Naive B cell (primary cell): ENCODE measurements at regions not wholly inside any gene's neighbourhood (a gene's known extent, or its start where the extent isn't known, plus 50 kb on each side); places are given as distances from the start of the nearest gene placed in this dataset.

Experiments used
- ATAC-seq, 2 donors: fragments of 150-1000 bp; cut with Tn5 transposase; 2 replicates each; pipeline ENCODE4 v1.10.0; 2021; ENCODE audit warnings: low read depth in 2 of 2, mild to moderate bottlenecking in 2 of 2, moderate library complexity in 2 of 2
- DNase-seq: peaks from one replicate; pipeline ENCODE4 v3.0.0; 2022
- H3K27ac Mint-ChIP-seq, 6 donors: one replicate each; pipeline ENCODE4 v1.8.0; 2020 to 2022; ENCODE audit warnings: mild to moderate bottlenecking in 6 of 6, mixed read lengths in 6 of 6, moderate library complexity in 5 of 6, inconsistent platforms in 2 of 6
- H3K27me3 Mint-ChIP-seq, 3 donors: one replicate each; pipeline ENCODE4 v1.8.0; 2021 to 2022; ENCODE audit warnings: mixed read lengths in 3 of 3, mild to moderate bottlenecking in 1 of 3
- H3K36me3 Mint-ChIP-seq, 2 donors: one replicate each; pipeline ENCODE4 v1.8.0; 2020 to 2022; ENCODE audit warnings: mixed read lengths in 2 of 2, inconsistent platforms in 1 of 2, mild to moderate bottlenecking in 1 of 2
- H3K4me1 Mint-ChIP-seq, 3 donors: one replicate each; pipeline ENCODE4 v1.8.0; 2020 to 2022; ENCODE audit warnings: mixed read lengths in 3 of 3, inconsistent platforms in 1 of 3, mild to moderate bottlenecking in 1 of 3, moderate library complexity in 1 of 3
- H3K4me3 Mint-ChIP-seq, 8 donors: one replicate each; pipeline ENCODE4 v1.8.0; 2020 to 2022; ENCODE audit warnings: mild to moderate bottlenecking in 8 of 8, mixed read lengths in 8 of 8, moderate library complexity in 8 of 8, inconsistent platforms in 2 of 8
- H3K9me3 Mint-ChIP-seq, 7 donors: one replicate each; pipeline ENCODE4 v1.8.0; 2020 to 2022; ENCODE audit warnings: mixed read lengths in 7 of 7, mild to moderate bottlenecking in 5 of 7, inconsistent platforms in 2 of 7, moderate library complexity in 1 of 7

DNA sequence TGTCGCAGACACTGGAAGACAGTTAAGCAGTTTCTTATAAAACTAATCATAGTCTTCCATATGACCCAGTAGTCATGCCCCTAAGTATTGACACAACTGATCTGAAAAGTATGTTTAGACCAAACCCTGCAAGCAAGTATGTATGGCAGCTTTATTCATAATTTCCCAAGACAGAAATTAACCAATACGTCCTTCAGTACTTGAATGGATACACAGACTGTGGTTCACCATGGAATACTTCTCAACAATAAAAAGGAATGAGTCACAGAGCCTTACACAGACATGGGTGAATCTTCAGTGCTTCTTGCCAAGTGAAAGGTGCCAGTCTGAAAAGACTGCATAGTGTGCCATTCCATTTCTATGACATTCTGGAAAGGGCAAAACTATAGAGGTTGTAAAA is 50.2 kb upstream of the AKR1E2 start:
- DNase-seq = no peak
- H3K4me1 Mint-ChIP-seq = no peaks in the 10 kb centered on the region
- H3K27ac Mint-ChIP-seq = peak overlapping the region in 1 of 6 donors; percentile 7
- ATAC-seq = no peak
- no peaks in the 10 kb centered on the region for H3K9me3 Mint-ChIP-seq
- H3K36me3 Mint-ChIP-seq = no peaks in the 10 kb centered on the region
- no peak overlapping the region for H3K4me3 Mint-ChIP-seq
- peaks cover 18 to 21% (median 20%) of the 10 kb centered on the region in 3 donors for H3K27me3 Mint-ChIP-seq

DNA sequence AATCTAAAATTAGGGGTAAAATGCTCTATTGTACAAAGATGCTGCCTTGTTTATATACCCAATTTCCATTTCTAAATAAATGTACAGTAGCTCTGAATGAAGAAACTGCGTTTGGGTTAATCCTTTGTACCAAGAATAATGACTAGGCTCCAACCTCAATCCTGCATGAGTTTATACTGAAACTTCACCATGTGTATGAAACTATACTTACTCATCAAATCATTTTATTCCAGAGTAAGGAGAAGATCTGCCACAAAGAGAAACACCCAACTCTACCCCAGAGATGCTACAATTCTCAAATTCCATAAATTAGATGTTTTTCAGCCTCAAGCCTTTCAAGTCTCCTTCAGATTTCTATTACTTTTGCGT is 53.8 kb upstream of the AKR1E2 start:
- Mint-ChIP-seq H3K36me3 (no peaks in the 10 kb centered on the region), H3K4me3 (no peak overlapping the region), H3K27me3 (peaks cover 18 to 24% (median 20%) of the 10 kb centered on the region in 3 donors), H3K9me3 (no peaks in the 10 kb centered on the region), H3K4me1 (no peaks in the 10 kb centered on the region), H3K27ac (no peak overlapping the region)
- no peak for ATAC-seq
- no peak for DNase-seq

DNA sequence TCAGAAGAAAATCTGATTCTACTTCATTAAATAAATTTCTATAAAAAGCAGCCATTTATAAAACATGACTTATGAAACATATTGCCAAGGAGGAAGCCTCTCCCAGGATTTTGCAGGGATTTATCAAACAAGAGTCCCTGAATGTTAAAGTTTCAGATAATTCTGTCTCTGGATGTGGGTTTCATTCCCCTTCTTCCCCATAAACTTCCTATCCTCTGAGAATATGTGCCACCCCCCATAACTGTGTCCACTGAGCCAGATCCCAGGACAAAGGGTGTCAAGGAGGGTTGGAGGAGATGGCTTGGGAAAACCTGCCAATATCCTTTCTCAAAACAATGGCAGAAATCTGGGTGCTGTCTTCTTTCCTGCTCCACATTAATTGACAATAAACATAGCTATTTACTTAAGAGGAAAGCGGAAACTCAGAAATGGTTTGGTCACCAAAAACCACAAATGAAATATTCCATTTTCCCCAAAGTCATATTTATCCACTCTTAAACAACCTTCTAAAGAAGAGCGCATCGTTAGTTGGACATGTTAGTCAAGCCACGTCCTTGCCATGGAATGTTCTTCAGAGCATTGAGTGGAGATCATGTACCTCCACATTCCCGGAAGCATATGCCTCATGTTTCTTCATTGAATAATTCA is 54.3 kb upstream of the AKR1E2 start:
- DNase-seq (no peak), ATAC-seq (no peak)
- Mint-ChIP-seq H3K9me3 (no peaks in the 10 kb centered on the region), H3K4me1 (no peaks in the 10 kb centered on the region), H3K27me3 (peaks cover 18 to 26% (median 20%) of the 10 kb centered on the region in 3 donors), H3K27ac (no peak overlapping the region), H3K36me3 (no peaks in the 10 kb centered on the region), H3K4me3 (no peak overlapping the region)

DNA sequence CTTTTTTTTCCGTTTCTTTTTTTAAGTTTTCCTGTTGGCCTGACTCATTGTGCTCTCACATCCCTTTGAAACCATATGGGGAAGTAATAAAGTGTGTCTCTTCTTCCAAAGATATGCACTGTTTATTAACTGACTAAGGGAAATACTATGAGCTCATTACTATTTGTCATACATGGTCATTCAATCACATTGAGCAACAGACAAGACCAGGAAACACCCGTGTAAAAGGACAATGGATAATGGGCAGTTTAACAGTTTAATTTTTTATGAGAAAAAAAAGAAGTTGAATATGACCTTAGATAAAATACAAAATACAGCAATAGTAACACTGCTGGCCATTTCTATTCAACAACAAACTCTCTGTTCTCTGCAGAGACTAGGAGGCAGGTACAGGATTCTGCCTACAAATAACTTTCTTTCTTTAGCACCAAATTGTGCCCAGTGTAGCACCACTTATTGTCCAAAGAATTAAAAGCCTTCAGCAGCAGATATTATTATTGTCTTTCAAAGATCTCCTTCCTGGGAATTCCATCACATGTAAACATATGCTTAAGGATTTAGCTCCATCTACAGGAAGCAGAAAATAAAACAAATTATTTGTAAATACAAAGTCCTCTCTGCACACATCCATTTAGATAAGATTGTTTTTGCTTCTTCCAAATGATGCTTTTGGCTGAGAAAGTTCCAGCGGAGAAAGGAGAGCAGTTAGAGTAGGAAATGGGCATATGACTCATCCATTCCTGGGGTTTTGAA is 55.0 kb upstream of the AKR1E2 start:
- Mint-ChIP-seq H3K27me3 (peaks cover 13 to 24% (median 20%) of the 10 kb centered on the region in 3 donors), H3K4me3 (no peak overlapping the region), H3K36me3 (no peaks in the 10 kb centered on the region), H3K27ac (no peak overlapping the region), H3K4me1 (no peaks in the 10 kb centered on the region), H3K9me3 (no peaks in the 10 kb centered on the region)
- no peak for ATAC-seq
- DNase-seq = no peak

DNA sequence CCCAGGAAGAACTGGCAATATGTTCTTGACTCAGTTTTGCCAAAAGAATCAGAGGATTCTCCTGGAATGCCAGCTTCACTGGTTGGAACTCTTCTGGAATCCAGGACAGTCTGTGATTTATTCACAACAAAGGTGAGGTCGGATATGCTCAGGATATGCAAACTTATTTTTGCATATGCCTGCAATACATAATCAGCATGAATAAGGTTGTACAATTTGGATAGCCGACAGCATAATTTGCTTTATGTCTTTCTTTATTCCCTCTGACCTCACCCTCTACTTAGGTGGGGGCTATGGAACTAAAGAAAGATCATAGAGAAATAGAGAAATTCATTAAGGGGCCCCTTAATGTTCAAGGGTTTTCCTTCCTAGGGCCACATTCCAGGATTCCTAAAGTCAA is 57.6 kb upstream of the AKR1E2 start:
- H3K4me3 Mint-ChIP-seq = no peak overlapping the region
- H3K9me3 Mint-ChIP-seq = no peaks in the 10 kb centered on the region
- DNase-seq (no peak), ATAC-seq (no peak)
- H3K4me1 Mint-ChIP-seq = no peaks in the 10 kb centered on the region
- H3K36me3 Mint-ChIP-seq = no peaks in the 10 kb centered on the region
- H3K27ac Mint-ChIP-seq = no peak overlapping the region
- peaks cover 9 to 22% (median 14%) of the 10 kb centered on the region in 3 donors for H3K27me3 Mint-ChIP-seq

DNA sequence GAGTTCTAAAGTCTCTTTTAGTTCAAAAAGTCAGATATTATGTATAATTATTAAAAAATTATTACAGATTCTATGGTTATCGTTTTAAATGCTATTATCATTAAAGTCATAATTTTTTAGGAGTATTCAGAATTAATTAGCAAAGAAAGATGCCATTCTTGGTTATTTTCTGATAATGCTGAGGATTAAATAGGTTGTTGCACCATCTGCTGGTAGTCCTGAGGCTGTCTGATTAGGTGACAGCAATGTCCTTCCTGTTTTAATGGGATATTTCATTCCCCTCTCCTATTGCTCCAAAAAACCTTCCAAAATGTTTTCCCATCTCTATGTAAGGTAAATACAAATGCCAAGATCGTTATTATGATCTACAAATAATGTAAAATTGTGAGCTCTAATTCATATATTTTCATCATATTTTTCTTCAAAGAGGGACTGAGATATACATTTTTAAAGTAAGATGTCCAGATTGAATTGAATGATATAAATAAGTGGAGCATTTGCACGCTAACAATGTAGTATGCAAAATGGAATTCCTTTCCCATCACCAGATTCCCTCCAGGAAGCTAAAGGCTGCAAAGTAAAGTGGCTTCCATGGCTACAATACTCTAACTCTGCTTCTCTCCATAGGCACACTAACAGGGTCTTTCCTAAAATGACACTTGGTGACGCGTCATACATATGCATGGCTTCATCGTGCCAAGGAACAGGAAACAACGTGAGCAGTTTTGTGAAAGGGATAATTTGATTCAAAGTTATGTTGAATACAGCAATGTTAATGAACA is 58.8 kb upstream of the AKR1E2 start:
- Mint-ChIP-seq H3K27me3 (peaks cover under 1 to 16% (median 8%) of the 10 kb centered on the region in 3 donors), H3K27ac (no peak overlapping the region), H3K36me3 (no peaks in the 10 kb centered on the region), H3K4me1 (no peaks in the 10 kb centered on the region), H3K9me3 (no peaks in the 10 kb centered on the region), H3K4me3 (no peak overlapping the region)
- ATAC-seq (no peak), DNase-seq (peak; percentile 1)

DNA sequence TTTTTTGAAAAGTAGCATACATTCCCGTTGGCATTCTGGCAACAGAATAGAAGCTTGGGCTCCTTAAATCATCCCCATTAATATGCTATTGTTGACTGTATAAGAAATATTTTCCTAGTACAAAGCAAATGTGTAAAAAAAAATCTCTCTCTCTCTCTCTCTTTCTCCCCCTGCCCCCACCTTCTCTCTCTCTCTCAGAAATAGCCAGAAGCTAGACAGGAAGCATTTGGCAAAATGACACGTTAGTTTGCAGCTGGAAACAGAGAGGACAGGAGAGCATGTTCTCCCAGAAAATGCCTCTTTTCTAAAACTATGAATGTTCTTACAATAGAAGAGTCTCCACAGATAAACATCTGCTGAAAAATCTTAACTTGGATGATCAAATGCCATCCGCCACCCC is 59.6 kb upstream of the AKR1E2 start:
- ATAC-seq (no peak), DNase-seq (no peak)
- no peak overlapping the region for H3K4me3 Mint-ChIP-seq
- H3K4me1 Mint-ChIP-seq = no peaks in the 10 kb centered on the region
- H3K27me3 Mint-ChIP-seq = peaks cover 0 to 10% (median under 1%) of the 10 kb centered on the region in 3 donors
- H3K36me3 Mint-ChIP-seq = no peaks in the 10 kb centered on the region
- no peaks in the 10 kb centered on the region for H3K9me3 Mint-ChIP-seq
- H3K27ac Mint-ChIP-seq = no peak overlapping the region

DNA sequence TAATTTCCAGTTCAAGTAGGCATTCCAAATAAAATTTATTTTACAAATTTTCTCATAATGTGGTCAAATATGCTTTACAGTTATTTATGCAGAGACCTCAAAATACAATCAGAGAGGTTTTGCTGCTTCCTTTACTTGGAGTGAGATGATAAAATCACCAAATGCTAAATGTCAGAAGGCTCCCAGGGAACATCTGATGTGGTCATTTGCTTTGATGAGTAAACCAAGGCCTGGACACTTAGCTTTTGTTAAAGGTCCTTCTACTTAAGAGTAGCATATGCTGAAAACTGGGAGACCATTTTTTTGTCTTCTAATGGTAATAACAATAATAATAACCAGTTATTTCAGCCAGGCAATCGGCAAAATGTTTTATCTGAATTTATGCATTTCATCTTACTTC is 60.6 kb upstream of the AKR1E2 start:
- Mint-ChIP-seq H3K4me1 (no peaks in the 10 kb centered on the region), H3K9me3 (no peaks in the 10 kb centered on the region), H3K27ac (no peak overlapping the region), H3K27me3 (peaks cover 0 to 9% (median 0%) of the 10 kb centered on the region in 3 donors), H3K4me3 (no peak overlapping the region), H3K36me3 (no peaks in the 10 kb centered on the region)
- no peak for ATAC-seq
- no peak for DNase-seq

DNA sequence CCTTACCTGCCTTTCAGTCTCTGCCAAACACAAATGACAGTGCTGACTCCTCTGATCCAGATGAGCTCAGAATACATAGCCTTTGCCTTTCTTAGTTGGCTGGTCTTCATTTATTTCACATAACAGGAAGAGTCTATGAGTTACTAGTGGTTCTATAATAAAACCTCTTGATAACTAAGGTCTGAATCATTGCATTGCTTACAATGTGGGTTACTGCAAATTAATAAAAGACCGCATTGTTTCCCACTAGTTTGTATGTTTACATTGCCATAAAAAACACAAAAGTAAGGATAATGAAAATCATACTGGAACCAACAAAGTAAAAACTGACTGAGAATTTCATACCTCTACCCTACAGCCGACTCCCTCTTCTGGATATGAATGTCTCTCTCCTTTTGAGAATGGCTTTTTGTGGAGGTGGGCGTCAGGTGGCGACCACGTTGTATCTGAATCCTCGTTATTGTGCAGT is 62.0 kb upstream of the AKR1E2 start:
- Mint-ChIP-seq H3K27me3 (peaks cover 0 to 15% (median 6%) of the 10 kb centered on the region in 3 donors), H3K9me3 (no peaks in the 10 kb centered on the region), H3K27ac (no peak overlapping the region)

DNA sequence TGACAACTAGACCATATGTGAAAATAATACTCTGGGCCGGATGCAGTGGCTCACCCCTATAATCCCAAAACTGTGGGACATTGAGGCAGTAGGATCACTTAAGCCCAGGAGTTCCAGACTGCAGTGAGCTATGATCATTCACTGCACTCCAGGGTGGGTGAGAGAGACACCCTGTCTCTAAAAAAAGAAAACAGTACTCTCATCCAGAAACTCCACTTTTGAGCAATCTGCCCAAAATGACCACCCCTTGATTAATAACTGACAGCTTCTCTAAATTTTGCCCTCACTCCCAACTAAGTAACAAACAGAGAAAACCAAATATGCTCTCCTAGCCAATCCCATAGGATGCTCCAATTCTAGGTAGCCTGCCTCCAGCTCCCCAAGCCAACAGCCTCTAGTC is 62.5 kb upstream of the AKR1E2 start:
- H3K27me3 Mint-ChIP-seq = peaks cover 0 to 15% (median 6%) of the 10 kb centered on the region in 3 donors
- H3K27ac Mint-ChIP-seq = no peak overlapping the region
- DNase-seq (no peak), ATAC-seq (no peak)
- no peaks in the 10 kb centered on the region for H3K36me3 Mint-ChIP-seq
- no peaks in the 10 kb centered on the region for H3K9me3 Mint-ChIP-seq
- no peaks in the 10 kb centered on the region for H3K4me1 Mint-ChIP-seq
- H3K4me3 Mint-ChIP-seq = no peak overlapping the region

More for the DNA sequence above, 62.0 kb upstream of the AKR1E2 start:
- Mint-ChIP-seq H3K36me3 (no peaks in the 10 kb centered on the region), H3K4me3 (no peak overlapping the region), H3K4me1 (no peaks in the 10 kb centered on the region)
- DNase-seq = no peak
- no peak for ATAC-seq

DNA sequence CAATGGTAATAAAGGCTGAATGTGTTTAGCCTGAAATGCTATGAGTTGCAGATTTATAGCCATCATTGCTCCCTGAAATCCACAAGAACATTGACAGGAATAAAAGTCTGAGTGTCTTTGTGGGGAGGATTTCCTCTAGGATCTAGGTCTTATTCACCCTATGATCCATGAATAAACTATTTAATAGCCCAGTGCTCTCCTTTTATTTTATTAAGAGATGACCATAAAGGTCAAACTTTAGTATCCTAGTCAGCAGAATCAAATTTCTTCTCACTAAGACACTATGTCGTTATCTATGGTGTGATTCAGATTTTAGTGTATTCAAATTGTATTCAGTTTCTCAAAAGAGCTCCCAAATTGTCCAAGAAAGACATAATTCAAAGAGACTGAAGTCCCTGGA is 67.8 kb upstream of the AKR1E2 start:
- Mint-ChIP-seq H3K27me3 (peaks cover 7 to 24% (median 22%) of the 10 kb centered on the region in 3 donors), H3K27ac (no peak overlapping the region), H3K9me3 (no peaks in the 10 kb centered on the region), H3K4me1 (no peaks in the 10 kb centered on the region), H3K4me3 (no peak overlapping the region), H3K36me3 (no peaks in the 10 kb centered on the region)
- ATAC-seq = no peak
- DNase-seq = no peak

DNA sequence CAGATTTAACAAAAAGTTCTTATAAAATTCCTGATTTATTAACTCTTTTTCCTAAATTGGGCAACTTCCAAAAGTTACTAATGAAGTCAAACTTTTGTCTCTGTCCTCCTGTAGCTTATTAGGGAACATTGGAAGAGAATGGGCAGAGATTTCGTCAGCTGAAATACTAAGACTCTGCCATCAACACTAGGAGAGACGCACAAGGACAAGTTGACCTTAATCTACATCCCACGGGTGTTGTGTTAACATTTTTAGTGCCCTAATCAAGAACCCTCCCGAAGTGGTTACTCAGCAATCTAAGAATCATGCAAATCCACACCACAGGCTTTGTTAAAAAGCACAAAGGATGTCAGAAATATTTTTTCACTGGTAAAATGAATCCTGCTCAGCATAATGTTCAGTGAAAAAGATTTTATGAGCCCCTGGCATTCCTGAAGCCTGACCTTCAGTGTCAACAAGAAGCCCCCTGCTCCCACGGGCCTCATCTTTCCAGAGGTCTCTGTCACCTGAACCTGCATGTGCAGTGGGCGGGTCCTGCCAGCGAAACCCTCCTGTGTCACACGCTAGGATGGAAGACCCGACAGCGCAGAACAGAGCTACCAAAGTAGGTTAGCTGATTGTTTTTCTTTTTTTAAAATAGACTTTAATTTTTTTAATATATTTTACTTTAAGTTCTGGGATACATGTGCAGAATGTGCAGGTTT is 70.6 kb upstream of the AKR1E2 start:
- peaks cover 14 to 24% (median 22%) of the 10 kb centered on the region in 3 donors for H3K27me3 Mint-ChIP-seq
- no peak for ATAC-seq
- H3K27ac Mint-ChIP-seq = no peak overlapping the region
- H3K9me3 Mint-ChIP-seq = no peaks in the 10 kb centered on the region
- no peaks in the 10 kb centered on the region for H3K36me3 Mint-ChIP-seq
- DNase-seq = no peak
- no peak overlapping the region for H3K4me3 Mint-ChIP-seq
- H3K4me1 Mint-ChIP-seq = no peaks in the 10 kb centered on the region

DNA sequence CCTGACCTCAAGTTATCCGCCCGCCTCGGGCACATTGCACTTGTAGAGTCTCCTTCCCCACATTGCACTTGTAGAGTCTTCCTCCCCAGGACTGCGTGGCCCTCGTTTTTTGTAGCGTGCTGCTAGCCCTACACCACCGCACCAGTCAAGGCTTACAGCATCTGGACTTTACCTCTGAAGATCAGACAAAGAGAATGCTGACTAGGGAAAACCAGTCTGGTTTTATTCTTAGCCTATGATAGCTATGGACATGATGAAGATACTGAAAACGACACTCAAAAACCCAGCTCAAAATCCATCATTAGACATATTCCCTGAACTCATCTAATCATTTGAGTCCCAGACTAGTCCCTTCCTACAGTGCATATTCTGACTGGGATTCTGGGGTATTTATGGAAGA is 71.9 kb upstream of the AKR1E2 start:
- H3K27me3 Mint-ChIP-seq = peaks cover 8 to 28% (median 18%) of the 10 kb centered on the region in 3 donors
- DNase-seq (no peak), ATAC-seq (no peak)
- no peak overlapping the region for H3K27ac Mint-ChIP-seq
- H3K36me3 Mint-ChIP-seq = no peaks in the 10 kb centered on the region
- H3K9me3 Mint-ChIP-seq = no peaks in the 10 kb centered on the region
- no peak overlapping the region for H3K4me3 Mint-ChIP-seq
- no peaks in the 10 kb centered on the region for H3K4me1 Mint-ChIP-seq
